ENCODE measurements at regions not wholly inside any gene's neighbourhood (a gene's known extent, or its start where the extent isn't known, plus 50 kb on each side); places are given as distances from the start of the nearest gene placed in this dataset.

- Histone ChIP-seq H3K4me3 (no peak overlapping the region), H3K9ac (no peak overlapping the region), H3K27me3 (no peaks in the 10 kb centered on the region), H3K27ac (no peak overlapping the region), H3K36me3 (no peaks in the 10 kb centered on the region), H4K20me1 (no peaks in the 10 kb centered on the region), H3K9me3 (replicated peaks in 1 of 11) (no peaks in the 10 kb centered on the region), H3K4me2 (peak overlapping the region in 2 of 11 experiments; percentile 72 to 79; a peak in 4 of 22 replicates), H3K4me1 (peaks cover 0 to 53% (median 4%) of the 10 kb centered on the region in 10 experiments; a peak in 8 of 20 replicates)
- no peak for TF ChIP-seq Cebpa-rat (IDR thresholded peaks at IDR 0.05)
These were observed 87.4 kb downstream of the SMIM20 start for GRCh38 chr4:26001413-26001812.

DNA sequence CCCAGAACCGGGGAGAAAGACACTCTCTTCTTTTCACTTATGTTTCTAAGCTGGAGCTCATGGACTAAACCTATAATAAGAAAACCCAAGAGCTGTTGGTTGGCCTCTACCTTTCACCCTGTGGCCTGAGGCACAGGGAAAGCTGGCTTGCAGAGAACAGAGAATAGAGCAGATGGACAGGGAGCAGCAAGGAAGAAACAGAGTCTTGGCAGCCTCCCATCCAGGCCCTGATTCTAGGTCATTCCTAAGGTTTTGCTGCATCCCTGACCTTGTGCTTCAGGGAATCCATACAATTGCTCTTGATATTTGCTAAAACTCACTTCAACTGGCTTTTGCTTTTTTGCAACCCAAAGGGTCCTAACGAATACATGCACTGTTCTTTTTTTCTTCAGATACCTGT is 87.8 kb downstream of the SMIM20 start:
- Histone ChIP-seq H3K27me3 (no peaks in the 10 kb centered on the region), H4K20me1 (no peaks in the 10 kb centered on the region), H3K36me3 (no peaks in the 10 kb centered on the region), H3K27ac (no peak overlapping the region), H3K4me3 (no peak overlapping the region), H3K9me3 (replicated peaks in 1 of 11) (no peaks in the 10 kb centered on the region), H3K4me2 (peak overlapping the region in 2 of 11 experiments; percentile 72 to 79; a peak in 4 of 22 replicates), H3K9ac (no peak overlapping the region), H3K4me1 (peaks cover 0 to 53% (median 4%) of the 10 kb centered on the region in 10 experiments; a peak in 8 of 20 replicates)
- no peak for TF ChIP-seq Cebpa-rat (IDR thresholded peaks at IDR 0.05)

GRCh38 chr4:26003056-26003455 is 89.0 kb downstream of the SMIM20 start:
- H4K20me1 ChIP-seq = no peaks in the 10 kb centered on the region
- no peak overlapping the region for H3K27ac ChIP-seq
- no peaks in the 10 kb centered on the region for H3K27me3 ChIP-seq
- no peak overlapping the region for H3K9ac ChIP-seq
- no peaks in the 10 kb centered on the region for H3K36me3 ChIP-seq
- TF ChIP-seq Cebpa-rat (IDR thresholded peaks at IDR 0.05) = no peak
- H3K4me1 ChIP-seq = peaks cover 0 to 47% (median 4%) of the 10 kb centered on the region in 10 experiments; a peak in 8 of 20 replicates
- H3K9me3 ChIP-seq (replicated peaks in 1 of 11) = peaks cover under 1 to 6% (median 4%) of the 10 kb centered on the region in 11 experiments; a peak in 17 of 22 replicates
- H3K4me2 ChIP-seq = no peak overlapping the region
- no peak overlapping the region for H3K4me3 ChIP-seq

DNA sequence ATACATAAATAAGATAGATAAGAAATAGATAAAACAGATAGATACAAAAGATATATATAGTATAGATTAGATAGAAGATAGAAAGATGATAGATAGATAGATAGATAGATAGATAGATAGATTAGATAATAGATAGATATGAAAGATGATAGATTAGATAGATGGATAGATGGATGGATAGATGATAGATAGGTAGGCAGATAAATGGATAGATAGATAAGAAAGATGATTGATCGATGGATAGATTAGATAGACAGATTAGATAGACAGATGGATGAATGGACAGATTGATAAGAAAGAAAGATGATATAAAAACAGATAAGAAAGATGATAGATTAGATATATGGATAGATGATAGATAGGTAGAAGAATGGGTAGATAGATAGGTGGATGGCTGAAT is 90.3 kb downstream of the SMIM20 start:
- H3K27me3 ChIP-seq = no peaks in the 10 kb centered on the region
- H3K27ac ChIP-seq = no peak overlapping the region
- peaks cover 10 to 17% (median 14%) of the 10 kb centered on the region in 11 experiments; a peak in 20 of 22 replicates for H3K9me3 ChIP-seq (replicated peaks in 1 of 11)
- H3K4me1 ChIP-seq = peaks cover 0 to 39% (median 4%) of the 10 kb centered on the region in 10 experiments; a peak in 8 of 20 replicates
- H3K4me3 ChIP-seq = no peak overlapping the region
- H3K4me2 ChIP-seq = no peak overlapping the region
- H4K20me1 ChIP-seq = no peaks in the 10 kb centered on the region
- H3K9ac ChIP-seq = no peak overlapping the region
- no peak for TF ChIP-seq Cebpa-rat (IDR thresholded peaks at IDR 0.05)
- no peaks in the 10 kb centered on the region for H3K36me3 ChIP-seq

DNA sequence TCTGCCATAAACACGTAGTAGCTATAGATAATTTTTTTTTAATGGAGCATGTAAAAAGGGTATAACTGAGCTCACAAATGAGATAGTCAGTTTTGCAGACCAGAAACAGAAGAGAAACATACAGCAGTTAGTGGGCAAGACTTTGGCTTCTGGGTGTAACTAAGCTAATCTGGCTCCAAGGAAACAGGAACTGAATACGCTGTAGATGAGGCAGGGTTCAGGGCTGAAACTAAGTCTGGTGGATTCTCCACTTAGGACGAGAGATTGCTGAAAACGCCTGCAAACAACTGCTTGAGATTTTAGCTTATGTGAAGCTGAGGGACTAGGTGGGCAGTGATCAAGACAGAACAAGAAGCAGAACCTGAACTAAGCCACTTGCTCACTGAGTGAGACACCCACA is 91.7 kb downstream of the SMIM20 start:
- H3K4me3 ChIP-seq = no peak overlapping the region
- no peak overlapping the region for H3K27ac ChIP-seq
- no peak for TF ChIP-seq Cebpa-rat (IDR thresholded peaks at IDR 0.05)
- H3K4me1 ChIP-seq = peaks cover 0 to 25% (median 0%) of the 10 kb centered on the region in 10 experiments; a peak in 6 of 20 replicates
- H3K27me3 ChIP-seq = no peaks in the 10 kb centered on the region
- H3K9me3 ChIP-seq (replicated peaks in 1 of 11) = peaks cover 17 to 30% (median 27%) of the 10 kb centered on the region in 11 experiments; a peak in 20 of 22 replicates
- H3K4me2 ChIP-seq = peak overlapping the region in 2 of 11 experiments; percentile 14 to 34; a peak in 4 of 22 replicates
- H3K9ac ChIP-seq = no peak overlapping the region
- no peaks in the 10 kb centered on the region for H3K36me3 ChIP-seq
- H4K20me1 ChIP-seq = no peaks in the 10 kb centered on the region

DNA sequence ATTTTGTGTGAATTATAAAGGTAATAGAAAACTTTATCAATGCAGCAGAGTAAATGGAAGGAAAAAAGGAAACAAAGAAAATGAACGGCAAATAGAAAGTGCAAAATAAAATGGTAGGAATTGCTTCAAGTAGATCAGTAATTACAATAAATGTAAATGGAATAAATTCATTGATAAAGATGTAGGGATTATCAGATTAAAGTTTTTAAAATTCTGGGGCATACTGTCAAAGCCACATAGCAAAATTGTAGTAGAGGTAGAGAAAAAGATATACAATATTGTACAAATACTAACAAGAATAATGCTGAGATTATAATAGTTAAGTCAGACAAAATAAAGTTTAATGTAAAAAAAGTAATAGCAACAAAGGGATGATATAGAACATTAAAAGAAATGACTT is 94.7 kb downstream of the SMIM20 start:
- Histone ChIP-seq H3K9ac (no peak overlapping the region), H3K4me1 (peaks cover 0 to 16% (median 0%) of the 10 kb centered on the region in 10 experiments; a peak in 6 of 20 replicates), H3K9me3 (replicated peaks in 1 of 11) (peaks cover 17 to 30% (median 27%) of the 10 kb centered on the region in 11 experiments; a peak in 20 of 22 replicates), H3K27ac (no peak overlapping the region), H3K27me3 (no peaks in the 10 kb centered on the region), H3K4me2 (no peak overlapping the region), H3K4me3 (no peak overlapping the region), H4K20me1 (no peaks in the 10 kb centered on the region), H3K36me3 (no peaks in the 10 kb centered on the region)
- TF ChIP-seq Cebpa-rat (IDR thresholded peaks at IDR 0.05) = no peak

DNA sequence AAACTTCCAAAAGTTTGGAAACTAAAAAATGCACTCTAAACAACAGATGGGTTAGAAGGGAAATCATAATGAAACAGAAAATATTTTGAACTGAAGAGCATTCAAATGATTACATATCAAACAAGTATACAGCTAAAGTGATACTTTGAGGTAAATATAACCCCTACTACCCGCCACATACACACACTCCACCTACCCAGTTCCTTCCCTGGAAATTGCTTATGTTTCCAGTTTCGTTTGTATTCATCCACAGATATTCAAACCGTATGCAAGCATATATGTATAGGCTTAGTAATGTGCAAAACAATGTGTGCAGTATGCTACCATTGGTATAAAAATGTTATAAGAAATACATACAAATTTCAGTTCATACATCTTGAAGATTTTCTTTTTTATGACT is 95.5 kb downstream of the SMIM20 start:
- Histone ChIP-seq H3K4me1 (peaks cover 0 to 24% (median 0%) of the 10 kb centered on the region in 10 experiments; a peak in 6 of 20 replicates), H3K9ac (no peak overlapping the region), H3K27ac (no peak overlapping the region), H3K9me3 (replicated peaks in 1 of 11) (peaks cover 17 to 30% (median 27%) of the 10 kb centered on the region in 11 experiments; a peak in 21 of 22 replicates), H3K36me3 (no peaks in the 10 kb centered on the region), H3K4me2 (no peak overlapping the region), H3K27me3 (no peaks in the 10 kb centered on the region), H3K4me3 (no peak overlapping the region), H4K20me1 (no peaks in the 10 kb centered on the region)
- TF ChIP-seq Cebpa-rat (IDR thresholded peaks at IDR 0.05) = no peak

- Histone ChIP-seq H3K27ac (no peak overlapping the region), H4K20me1 (no peaks in the 10 kb centered on the region), H3K4me3 (no peak overlapping the region), H3K27me3 (no peaks in the 10 kb centered on the region), H3K9me3 (replicated peaks in 1 of 11) (peaks cover 17 to 30% (median 27%) of the 10 kb centered on the region in 11 experiments; a peak in 21 of 22 replicates), H3K4me2 (no peak overlapping the region), H3K9ac (no peak overlapping the region), H3K36me3 (no peaks in the 10 kb centered on the region), H3K4me1 (peaks cover 0 to 28% (median 0%) of the 10 kb centered on the region in 10 experiments; a peak in 6 of 20 replicates)
- TF ChIP-seq Cebpa-rat (IDR thresholded peaks at IDR 0.05) = no peak
These were observed 96.3 kb downstream of the SMIM20 start for GRCh38 chr4:26010304-26010703.

- H3K36me3 ChIP-seq = no peaks in the 10 kb centered on the region
- H3K4me2 ChIP-seq = peak overlapping the region in 3 of 11 experiments; percentile 46 to 78 (median 63); a peak in 6 of 22 replicates
- H3K4me3 ChIP-seq = no peak overlapping the region
- no peak overlapping the region; a peak in 1 of 22 replicates for H3K27ac ChIP-seq
- no peaks in the 10 kb centered on the region for H3K27me3 ChIP-seq
- H3K9me3 ChIP-seq (replicated peaks in 1 of 11) = peaks cover 24 to 43% (median 34%) of the 10 kb centered on the region in 11 experiments
- TF ChIP-seq Cebpa-rat (IDR thresholded peaks at IDR 0.05) = no peak
- H3K4me1 ChIP-seq = peaks cover 0 to 33% (median 0%) of the 10 kb centered on the region in 10 experiments; a peak in 6 of 20 replicates
- no peaks in the 10 kb centered on the region for H4K20me1 ChIP-seq
- no peak overlapping the region; a peak in 1 of 22 replicates for H3K9ac ChIP-seq
These were observed 99.6 kb downstream of the SMIM20 start for GRCh38 chr4:26013629-26014028.
